ENCODE measurements at regions not wholly inside any gene's neighbourhood (a gene's known extent, or its start where the extent isn't known, plus 50 kb on each side); places are given as distances from the start of the nearest gene placed in this dataset.

DNA sequence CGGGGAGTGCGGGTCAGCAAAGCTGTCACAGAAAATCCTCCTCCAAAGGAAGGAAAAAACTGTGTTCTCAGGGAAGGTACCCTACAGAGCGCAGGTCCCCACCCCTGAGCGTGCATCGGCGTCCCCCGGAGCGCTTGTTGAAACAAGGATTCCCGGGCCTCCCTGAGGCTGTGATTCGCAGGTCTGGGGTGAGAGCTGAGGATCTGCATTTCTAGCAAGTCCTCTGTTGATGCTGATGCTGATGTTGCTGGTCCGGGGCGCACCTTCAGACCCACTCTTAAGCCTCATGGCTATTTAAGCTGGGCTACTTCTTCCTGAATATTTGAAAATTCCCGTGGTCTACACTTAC is 226.2 kb upstream of the IGF1R start:
- H3K27me3 ChIP-seq (ENCODE audit: control insufficient read depth, insufficient read depth, low read length), result peaks cover 72% of the 10 kb centered on the region
- H3K4me3 ChIP-seq (ENCODE audit: low read length), result no peak overlapping the region
- peaks cover 8% of the 10 kb centered on the region for H3K4me1 ChIP-seq (ENCODE audit: control insufficient read depth, insufficient read depth, low read length)
- H3K36me3 ChIP-seq (ENCODE audit: control insufficient read depth, insufficient read depth, low read length), result no peaks in the 10 kb centered on the region
- no peak overlapping the region for H3K27ac ChIP-seq (ENCODE audit: low read length)
- H3K9me3 ChIP-seq (ENCODE audit: control insufficient read depth, low read depth, low read length), result peaks cover 6% of the 10 kb centered on the region
- WGBS (ENCODE audit: insufficient coverage, low lambda C conversion rate), result no CpG with 5 or more reads among the region's 13 CpGs
- DNase-seq, result no peak

- peaks cover 73% of the 10 kb centered on the region for H3K27me3 ChIP-seq (ENCODE audit: control insufficient read depth, insufficient read depth, low read length)
- no peak overlapping the region for H3K27ac ChIP-seq (ENCODE audit: low read length)
- peaks cover 8% of the 10 kb centered on the region for H3K4me1 ChIP-seq (ENCODE audit: control insufficient read depth, insufficient read depth, low read length)
- H3K36me3 ChIP-seq (ENCODE audit: control insufficient read depth, insufficient read depth, low read length), result no peaks in the 10 kb centered on the region
- H3K4me3 ChIP-seq (ENCODE audit: low read length), result no peak overlapping the region
- no peak for DNase-seq
- H3K9me3 ChIP-seq (ENCODE audit: control insufficient read depth, low read depth, low read length), result peaks cover 9% of the 10 kb centered on the region
- no CpG with 5 or more reads among the region's 11 CpGs for WGBS (ENCODE audit: insufficient coverage, low lambda C conversion rate)
Measured at GRCh38 chr15:98425173-98425572, 223.2 kb upstream of the IGF1R start.

GRCh38 chr15:98427321-98427720 is 221.0 kb upstream of the IGF1R start:
- 80% methylated on average over 1 of the region's 8 CpGs for WGBS (ENCODE audit: insufficient coverage, low lambda C conversion rate)
- Histone ChIP-seq H3K27me3 (ENCODE audit: control insufficient read depth, insufficient read depth, low read length) (peaks cover 55% of the 10 kb centered on the region), H3K27ac (ENCODE audit: low read length) (no peak overlapping the region)

DNA sequence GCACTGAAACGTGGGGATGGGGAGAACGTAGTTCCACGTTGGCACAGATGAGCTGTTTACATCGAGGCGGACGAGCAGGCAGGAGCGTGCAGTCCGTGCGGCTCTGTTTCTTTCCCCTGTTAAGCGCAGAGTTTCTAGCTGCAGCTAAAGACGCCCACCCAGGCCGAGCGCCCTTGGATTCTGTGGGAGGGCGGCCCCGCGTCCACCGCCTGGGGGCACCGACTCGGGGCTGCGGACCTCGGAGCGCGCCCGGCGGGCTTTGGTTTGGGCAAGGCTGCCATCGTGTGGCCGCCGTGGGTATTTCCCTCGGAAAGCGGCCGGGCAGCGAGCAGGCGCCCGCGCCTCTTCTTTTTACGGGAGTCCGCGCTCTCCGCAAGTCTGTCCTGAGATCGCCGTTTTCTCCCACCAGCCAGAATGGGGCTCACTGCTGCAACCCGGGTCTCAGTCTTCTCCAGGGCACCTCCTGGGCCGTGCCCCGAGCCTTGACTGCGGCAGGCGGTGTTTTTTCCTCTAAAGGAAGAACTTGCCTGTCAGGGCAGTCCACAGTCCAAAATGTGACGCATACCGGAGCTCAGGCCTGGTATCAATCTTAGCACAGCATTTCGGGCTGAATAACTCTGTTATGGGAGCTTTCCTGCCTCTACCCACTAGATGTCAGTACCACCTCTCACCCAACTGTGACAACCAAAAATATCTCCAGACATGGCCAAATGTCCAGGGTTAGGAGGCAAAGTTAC is 219.9 kb upstream of the IGF1R start:
- H3K27me3 ChIP-seq (ENCODE audit: control insufficient read depth, insufficient read depth, low read length), result peaks cover 45% of the 10 kb centered on the region
- no peak overlapping the region for H3K27ac ChIP-seq (ENCODE audit: low read length)
- H3K9me3 ChIP-seq (ENCODE audit: control insufficient read depth, low read depth, low read length), result peaks cover 3% of the 10 kb centered on the region
- H3K4me1 ChIP-seq (ENCODE audit: control insufficient read depth, insufficient read depth, low read length), result no peaks in the 10 kb centered on the region
- no CpG with 5 or more reads among the region's 49 CpGs for WGBS (ENCODE audit: insufficient coverage, low lambda C conversion rate)
- DNase-seq, result peak; percentile 36 to 68
- no peaks in the 10 kb centered on the region for H3K36me3 ChIP-seq (ENCODE audit: control insufficient read depth, insufficient read depth, low read length)
- H3K4me3 ChIP-seq (ENCODE audit: low read length), result peak overlapping the region; percentile 14

More at GRCh38 chr15:98427321-98427720, 221.0 kb upstream of the IGF1R start:
- Histone ChIP-seq H3K4me3 (ENCODE audit: low read length) (no peak overlapping the region), H3K4me1 (ENCODE audit: control insufficient read depth, insufficient read depth, low read length) (no peaks in the 10 kb centered on the region), H3K36me3 (ENCODE audit: control insufficient read depth, insufficient read depth, low read length) (no peaks in the 10 kb centered on the region), H3K9me3 (ENCODE audit: control insufficient read depth, low read depth, low read length) (peaks cover 3% of the 10 kb centered on the region)
- no peak for DNase-seq

DNA sequence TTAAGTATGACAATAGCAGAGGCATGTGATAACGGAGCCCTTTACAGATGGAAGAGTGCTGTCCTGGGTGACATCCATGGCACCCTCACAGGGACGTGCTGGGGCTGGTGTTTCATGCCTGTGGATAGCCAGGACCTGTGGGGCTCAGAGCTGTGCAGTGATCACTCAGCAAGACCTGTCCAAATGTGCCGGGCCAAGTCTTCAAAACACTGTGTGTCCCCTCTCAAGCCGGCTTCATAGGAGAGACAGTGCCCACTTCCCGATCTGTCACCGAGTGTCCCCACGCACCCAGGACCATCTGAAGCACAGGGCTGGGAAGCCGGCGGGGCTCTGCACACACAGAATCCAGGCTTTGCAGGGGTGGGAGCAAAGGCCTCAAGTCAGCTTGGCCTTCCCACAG is 217.2 kb upstream of the IGF1R start:
- Histone ChIP-seq H3K36me3 (ENCODE audit: control insufficient read depth, insufficient read depth, low read length) (no peaks in the 10 kb centered on the region), H3K4me1 (ENCODE audit: control insufficient read depth, insufficient read depth, low read length) (no peaks in the 10 kb centered on the region), H3K27ac (ENCODE audit: low read length) (no peak overlapping the region), H3K27me3 (ENCODE audit: control insufficient read depth, insufficient read depth, low read length) (peaks cover 32% of the 10 kb centered on the region), H3K4me3 (ENCODE audit: low read length) (no peak overlapping the region), H3K9me3 (ENCODE audit: control insufficient read depth, low read depth, low read length) (peaks cover 3% of the 10 kb centered on the region)
- no CpG with 5 or more reads among the region's 9 CpGs for WGBS (ENCODE audit: insufficient coverage, low lambda C conversion rate)
- DNase-seq, result no peak

DNA sequence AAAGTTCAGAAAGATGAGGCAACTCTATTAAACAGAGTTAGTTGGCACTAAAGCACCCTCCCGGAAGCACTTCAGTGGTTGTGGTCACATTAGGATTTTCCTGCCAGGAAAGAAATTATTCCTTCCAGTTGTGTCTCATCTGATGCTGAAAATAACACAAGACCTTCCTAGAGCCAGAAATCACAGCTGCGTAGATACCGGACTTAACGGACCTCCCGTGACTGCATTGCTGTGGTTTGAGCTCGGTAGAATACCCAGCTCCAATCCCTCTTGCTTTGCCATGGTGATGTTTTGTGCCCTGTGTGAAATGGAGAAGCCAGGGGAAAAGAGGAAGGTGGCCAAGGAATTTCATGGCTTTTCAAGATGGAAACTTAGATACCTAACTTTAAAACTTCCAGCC is 215.0 kb upstream of the IGF1R start:
- peaks cover 13% of the 10 kb centered on the region for H3K27me3 ChIP-seq (ENCODE audit: control insufficient read depth, insufficient read depth, low read length)
- DNase-seq, result no peak
- no peak overlapping the region for H3K27ac ChIP-seq (ENCODE audit: low read length)
- no CpG with 5 or more reads among the region's 6 CpGs for WGBS (ENCODE audit: insufficient coverage, low lambda C conversion rate)
- H3K9me3 ChIP-seq (ENCODE audit: control insufficient read depth, low read depth, low read length), result peaks cover 3% of the 10 kb centered on the region
- H3K4me3 ChIP-seq (ENCODE audit: low read length), result no peak overlapping the region
- H3K4me1 ChIP-seq (ENCODE audit: control insufficient read depth, insufficient read depth, low read length), result no peaks in the 10 kb centered on the region
- H3K36me3 ChIP-seq (ENCODE audit: control insufficient read depth, insufficient read depth, low read length), result no peaks in the 10 kb centered on the region

DNA sequence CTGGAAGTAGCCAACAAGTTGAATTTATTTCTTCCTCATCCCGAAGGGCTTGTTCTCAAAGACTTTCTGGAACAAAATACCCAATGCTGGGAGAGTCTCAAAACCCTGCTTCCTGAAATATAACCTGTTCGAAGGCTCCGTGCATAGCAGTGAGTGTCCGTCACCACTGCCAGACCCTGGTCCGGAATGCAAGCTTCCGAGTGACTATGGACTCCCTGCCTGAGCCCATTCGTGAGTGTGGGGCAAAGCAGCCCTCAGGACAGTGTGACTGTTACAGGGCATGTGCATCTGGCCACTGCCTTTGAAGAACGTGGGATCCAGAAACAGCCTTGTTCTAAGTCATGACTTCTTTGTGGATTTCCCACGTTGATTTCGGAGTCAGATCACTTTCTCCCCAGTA is 214.5 kb upstream of the IGF1R start:
- Histone ChIP-seq H3K27me3 (ENCODE audit: control insufficient read depth, insufficient read depth, low read length) (peaks cover 11% of the 10 kb centered on the region), H3K27ac (ENCODE audit: low read length) (no peak overlapping the region), H3K9me3 (ENCODE audit: control insufficient read depth, low read depth, low read length) (peaks cover 3% of the 10 kb centered on the region), H3K4me3 (ENCODE audit: low read length) (no peak overlapping the region), H3K4me1 (ENCODE audit: control insufficient read depth, insufficient read depth, low read length) (no peaks in the 10 kb centered on the region), H3K36me3 (ENCODE audit: control insufficient read depth, insufficient read depth, low read length) (no peaks in the 10 kb centered on the region)
- DNase-seq, result no peak
- WGBS (ENCODE audit: insufficient coverage, low lambda C conversion rate), result no CpG with 5 or more reads among the region's 10 CpGs

- no peaks in the 10 kb centered on the region for H3K9me3 ChIP-seq (ENCODE audit: control insufficient read depth, low read depth, low read length)
- H3K4me3 ChIP-seq (ENCODE audit: low read length), result no peak overlapping the region
- H3K27me3 ChIP-seq (ENCODE audit: control insufficient read depth, insufficient read depth, low read length), result peaks cover 2% of the 10 kb centered on the region
- no peak for DNase-seq
- WGBS (ENCODE audit: insufficient coverage, low lambda C conversion rate), result 88% methylated on average over 2 of the region's 2 CpGs
- no peaks in the 10 kb centered on the region for H3K4me1 ChIP-seq (ENCODE audit: control insufficient read depth, insufficient read depth, low read length)
- no peaks in the 10 kb centered on the region for H3K36me3 ChIP-seq (ENCODE audit: control insufficient read depth, insufficient read depth, low read length)
- H3K27ac ChIP-seq (ENCODE audit: low read length), result no peak overlapping the region
Measured at GRCh38 chr15:98437752-98438151, 210.6 kb upstream of the IGF1R start.

- H3K9me3 ChIP-seq (ENCODE audit: control insufficient read depth, low read depth, low read length), result no peaks in the 10 kb centered on the region
- WGBS (ENCODE audit: insufficient coverage, low lambda C conversion rate), result no CpG with 5 or more reads among the region's 5 CpGs
- no peaks in the 10 kb centered on the region for H3K36me3 ChIP-seq (ENCODE audit: control insufficient read depth, insufficient read depth, low read length)
Measured at GRCh38 chr15:98438326-98438725, 210.0 kb upstream of the IGF1R start.

DNA sequence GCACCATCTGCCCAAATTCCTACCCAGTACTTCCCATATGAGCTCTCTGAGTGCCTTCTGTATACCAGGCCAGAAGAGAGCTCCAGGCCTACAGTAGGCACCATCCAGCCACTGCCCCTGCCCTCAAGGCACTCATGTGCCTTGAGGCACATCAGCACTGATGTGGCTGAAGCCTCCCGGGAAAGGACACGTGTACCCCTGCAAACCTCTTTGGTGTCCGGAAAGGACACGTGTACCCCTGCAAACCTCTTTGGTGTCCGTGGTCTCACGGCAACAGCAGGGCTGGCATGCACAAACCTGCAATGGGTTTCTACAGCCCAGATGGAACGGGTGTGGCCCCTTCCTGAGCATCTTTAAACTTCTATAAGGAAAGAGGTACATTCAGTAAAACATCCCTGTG is 209.4 kb upstream of the IGF1R start:
- no peak overlapping the region for H3K4me3 ChIP-seq (ENCODE audit: low read length)
- DNase-seq, result no peak
- no peak overlapping the region for H3K27ac ChIP-seq (ENCODE audit: low read length)
- no peaks in the 10 kb centered on the region for H3K9me3 ChIP-seq (ENCODE audit: control insufficient read depth, low read depth, low read length)
- no peaks in the 10 kb centered on the region for H3K4me1 ChIP-seq (ENCODE audit: control insufficient read depth, insufficient read depth, low read length)
- H3K27me3 ChIP-seq (ENCODE audit: control insufficient read depth, insufficient read depth, low read length), result peaks cover 2% of the 10 kb centered on the region
- WGBS (ENCODE audit: insufficient coverage, low lambda C conversion rate), result no CpG with 5 or more reads among the region's 7 CpGs
- no peaks in the 10 kb centered on the region for H3K36me3 ChIP-seq (ENCODE audit: control insufficient read depth, insufficient read depth, low read length)

More at GRCh38 chr15:98438326-98438725, 210.0 kb upstream of the IGF1R start:
- Histone ChIP-seq H3K4me3 (ENCODE audit: low read length) (no peak overlapping the region), H3K27me3 (ENCODE audit: control insufficient read depth, insufficient read depth, low read length) (peaks cover 2% of the 10 kb centered on the region), H3K27ac (ENCODE audit: low read length) (no peak overlapping the region), H3K4me1 (ENCODE audit: control insufficient read depth, insufficient read depth, low read length) (no peaks in the 10 kb centered on the region)
- DNase-seq, result no peak

DNA sequence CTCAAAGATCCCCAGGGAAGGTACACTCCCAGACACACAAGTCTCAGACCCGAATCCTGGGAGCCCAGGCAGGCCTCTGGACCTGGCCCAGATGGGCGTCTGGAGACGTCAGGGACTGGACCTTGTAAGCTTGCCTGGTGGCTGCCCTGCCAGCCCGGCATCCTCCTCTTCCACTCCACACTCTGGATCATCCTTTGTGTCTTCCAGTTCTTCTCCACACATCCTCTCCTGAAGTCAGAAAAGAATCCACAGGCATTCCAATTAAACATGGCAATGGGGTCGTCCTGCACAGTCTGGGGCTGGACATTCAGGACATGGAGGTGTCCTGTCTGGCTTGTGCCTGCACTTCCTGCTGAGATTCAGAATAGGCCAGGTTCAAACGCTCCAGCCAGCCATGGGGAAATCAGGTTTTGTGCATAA is 208.8 kb upstream of the IGF1R start:
- Histone ChIP-seq H3K4me3 (ENCODE audit: low read length) (no peak overlapping the region), H3K4me1 (ENCODE audit: control insufficient read depth, insufficient read depth, low read length) (no peaks in the 10 kb centered on the region), H3K27ac (ENCODE audit: low read length) (no peak overlapping the region), H3K27me3 (ENCODE audit: control insufficient read depth, insufficient read depth, low read length) (peaks cover 2% of the 10 kb centered on the region), H3K36me3 (ENCODE audit: control insufficient read depth, insufficient read depth, low read length) (no peaks in the 10 kb centered on the region), H3K9me3 (ENCODE audit: control insufficient read depth, low read depth, low read length) (no peaks in the 10 kb centered on the region)
- DNase-seq, result no peak
- WGBS (ENCODE audit: insufficient coverage, low lambda C conversion rate), result no CpG with 5 or more reads among the region's 6 CpGs
